Stomach (tissue), 8 donors: ENCODE measurements at regions not wholly inside any gene's neighbourhood (a gene's known extent, or its start where the extent isn't known, plus 50 kb on each side); places are given as distances from the start of the nearest gene placed in this dataset.

ENCODE experiments used
- DNase-seq, 2 donors: peaks; one replicate each; pipeline versions ENCODE4 v3.0.0 to v3.0.0-alpha.2; 2013 to 2019
- H3K27ac ChIP-seq, 5 donors: fragments of 200-600 bp in 4 of 5; sonication (generic) in 4 of 5; one replicate each; pipeline ENCODE4 v1.5.1; 2013 to 2019; ENCODE audit warnings: mild to moderate bottlenecking in 1 of 5, moderate library complexity in 1 of 5
- H3K27me3 ChIP-seq, 3 donors: fragments of 200-600 bp; sonication (generic); one replicate each; pipeline ENCODE4 v1.5.1; 2017 to 2019; ENCODE audit warnings: mixed run types in 1 of 3
- H3K36me3 ChIP-seq, 4 donors: fragments of 200-600 bp; sonication (generic); 1 replicate in 3 of 4; 2 replicates in 1 of 4; pipeline ENCODE4 v1.5.1; 2016 to 2019
- H3K4me1 ChIP-seq, 4 donors: fragments of 200-600 bp; sonication (generic); one replicate each; pipeline ENCODE4 v1.5.1; 2016 to 2019
- H3K4me3 ChIP-seq, 4 donors: fragments of 200-600 bp; sonication (generic) in 3 of 4; one replicate each; pipeline ENCODE4 v1.5.1; 2016 to 2019; ENCODE audit warnings: mild to moderate bottlenecking in 1 of 4
- H3K9me3 ChIP-seq, 4 donors: fragments of 200-600 bp; sonication (generic); one replicate each; pipeline ENCODE4 v1.5.1; 2016 to 2019
- CTCF ChIP-seq, 7 experiments: fragments of 450-650 bp in 4 of 7; fragments of 200-600 bp in 3 of 7; sonication (generic) in 3 of 7; IDR thresholded peaks; one replicate each; pipeline ENCODE4 v1.5.1; 2016 to 2019; ENCODE audit warnings: antibody characterized with exemption in 7 of 7, control low read depth in 2 of 7, mild to moderate bottlenecking in 1 of 7
- EP300 ChIP-seq: sonication (generic); formaldehyde crosslinking; IDR thresholded peaks from one replicate; pipeline ENCODE4 v1.6.1; 2017; ENCODE audit warnings: antibody characterized with exemption
- POLR2A ChIP-seq, 4 donors: fragments of 450-650 bp; IDR thresholded peaks; one replicate each; pipeline ENCODE4 v1.6.1; 2016; ENCODE audit warnings: antibody characterized with exemption in 4 of 4, control low read depth in 2 of 4, mild to moderate bottlenecking in 1 of 4, moderate library complexity in 1 of 4
- POLR2AphosphoS5 ChIP-seq, 3 donors: sonication (generic); formaldehyde crosslinking; IDR thresholded peaks; one replicate each; pipeline ENCODE4 v1.6.1; 2016; ENCODE audit warnings: antibody characterized with exemption in 3 of 3
- WGBS, 5 donors: extraction: QIAGEN DNeasy Blood & Tissue Kit in 3 of 5; methylation state at CpG; one replicate each; pipeline versions ENCODE4 v1.1.5 to v1.1.7; 2013 to 2018; 5-methylcytosine and 5-hydroxymethylcytosine counted together
- intact Hi-C: fragments of 100-400 bp; cut with DNase I; formaldehyde crosslinking; loops from one replicate; pipeline ENCODE4 v1.15.1; 2023; ENCODE audit warnings: low total_unique reads
- donor health status: healthy with polysubstance abuse.
- donor health status: Bipolar disorder and iron deficiency.
- donor health status: healthy.

DNA sequence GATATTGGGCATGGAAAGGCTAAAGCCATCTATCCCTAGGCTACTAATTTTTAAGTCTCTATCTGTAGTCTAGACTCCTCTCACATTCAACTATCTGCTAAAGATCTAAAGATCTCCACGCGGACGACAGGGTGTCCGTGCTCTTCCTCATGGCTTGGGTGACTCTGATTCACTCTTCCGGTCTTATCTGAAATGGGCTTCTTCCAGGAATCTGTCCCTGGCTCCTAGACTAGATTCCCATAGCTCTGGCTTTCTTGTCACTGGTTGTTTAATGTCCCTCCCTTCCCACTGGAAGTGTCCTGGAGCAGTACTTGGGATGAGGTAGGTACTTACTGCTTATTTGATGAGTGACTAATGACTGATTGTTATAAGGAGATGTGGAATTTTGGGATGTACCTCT, 62.0 kb upstream of the PODXL start:
- no peak for TF ChIP-seq POLR2A (IDR thresholded peaks at IDR 0.05)
- TF ChIP-seq EP300: no peak
- TF ChIP-seq CTCF (IDR thresholded peaks at IDR 0.05): no peak
- no peak for TF ChIP-seq POLR2AphosphoS5 (IDR thresholded peaks at IDR 0.05)
- no peaks in the 10 kb centered on the region for H3K4me1 ChIP-seq
- H3K9me3 ChIP-seq: no peaks in the 10 kb centered on the region
- H3K36me3 ChIP-seq: no peaks in the 10 kb centered on the region
- intact Hi-C loops: no loop called here
- no peak for DNase-seq
- WGBS, 5 donors: 59 to 84% (median 79%) methylated on average over 5 of the region's 5 CpGs
- H3K4me3 ChIP-seq: no peak overlapping the region
- no peaks in the 10 kb centered on the region for H3K27me3 ChIP-seq
- no peak overlapping the region for H3K27ac ChIP-seq

DNA sequence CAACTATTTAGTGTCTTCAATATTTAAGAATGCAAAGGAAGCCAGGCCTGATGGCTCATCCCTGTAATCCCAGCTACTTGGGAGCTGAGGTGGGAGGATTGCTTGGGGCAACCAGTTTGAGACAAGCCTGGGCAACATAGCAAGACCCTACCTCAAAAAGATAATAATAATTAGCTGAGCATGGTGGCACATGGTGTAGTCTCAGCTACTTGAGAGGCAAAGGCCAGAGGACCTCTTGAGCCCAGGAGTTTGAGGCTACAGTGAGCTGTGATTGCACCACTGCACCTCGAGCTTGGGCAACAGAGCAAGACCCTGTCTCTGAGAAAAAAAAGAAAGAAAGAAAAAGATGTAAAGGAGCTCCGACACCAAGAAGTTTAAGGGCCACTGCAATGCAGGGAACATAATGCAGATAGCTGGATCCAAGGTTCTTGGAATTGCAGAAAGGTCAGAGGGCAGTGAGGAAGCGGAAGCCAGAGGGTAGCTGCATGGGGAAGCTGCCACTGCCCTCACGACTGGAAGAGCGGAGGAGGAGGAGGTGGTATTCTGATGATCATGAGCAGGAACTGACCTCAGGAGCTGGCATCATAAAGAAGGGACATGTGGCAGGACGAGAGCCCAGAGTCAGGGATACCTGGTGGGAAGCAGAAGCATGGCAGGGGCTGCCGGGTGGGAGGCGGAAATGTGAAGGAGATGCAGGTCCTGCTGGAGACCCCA, 60.2 kb upstream of the PODXL start:
- no peak overlapping the region for H3K27ac ChIP-seq
- H3K4me3 ChIP-seq: no peak overlapping the region
- H3K4me1 ChIP-seq: no peaks in the 10 kb centered on the region
- intact Hi-C loops: no loop called here
- no peaks in the 10 kb centered on the region for H3K36me3 ChIP-seq
- H3K9me3 ChIP-seq: no peaks in the 10 kb centered on the region
- WGBS, 5 donors: 84 to 89% (median 85%) methylated on average over 8 of the region's 8 CpGs
- H3K27me3 ChIP-seq: no peaks in the 10 kb centered on the region
- TF ChIP-seq CTCF (IDR thresholded peaks at IDR 0.05): no peak
- no peak for TF ChIP-seq EP300
- TF ChIP-seq POLR2A (IDR thresholded peaks at IDR 0.05): no peak
- TF ChIP-seq POLR2AphosphoS5 (IDR thresholded peaks at IDR 0.05): no peak
- no peak for DNase-seq

DNA sequence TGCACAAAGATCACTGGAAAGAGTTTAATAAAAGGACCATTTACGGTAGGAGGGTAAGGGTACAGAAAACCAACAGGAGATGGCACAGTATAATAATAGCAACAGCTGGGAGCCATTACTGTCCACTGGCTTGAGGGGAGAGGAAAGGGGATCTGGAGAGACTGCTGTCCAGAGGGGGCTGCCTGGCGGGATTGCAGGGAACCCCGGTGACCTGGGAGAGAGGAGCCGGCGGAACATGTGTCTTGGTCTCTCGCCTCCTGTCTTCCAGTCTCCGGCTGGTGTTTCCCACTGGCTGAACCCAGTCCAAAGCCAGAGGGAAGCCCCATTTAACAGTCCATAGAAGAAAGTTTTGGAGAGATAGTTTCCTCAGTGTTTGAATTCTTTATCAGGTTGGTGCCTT, 57.5 kb upstream of the PODXL start:
- WGBS, 5 donors: 79 to 93% (median 81%) methylated on average over 7 of the region's 7 CpGs
- DNase-seq: no peak

DNA sequence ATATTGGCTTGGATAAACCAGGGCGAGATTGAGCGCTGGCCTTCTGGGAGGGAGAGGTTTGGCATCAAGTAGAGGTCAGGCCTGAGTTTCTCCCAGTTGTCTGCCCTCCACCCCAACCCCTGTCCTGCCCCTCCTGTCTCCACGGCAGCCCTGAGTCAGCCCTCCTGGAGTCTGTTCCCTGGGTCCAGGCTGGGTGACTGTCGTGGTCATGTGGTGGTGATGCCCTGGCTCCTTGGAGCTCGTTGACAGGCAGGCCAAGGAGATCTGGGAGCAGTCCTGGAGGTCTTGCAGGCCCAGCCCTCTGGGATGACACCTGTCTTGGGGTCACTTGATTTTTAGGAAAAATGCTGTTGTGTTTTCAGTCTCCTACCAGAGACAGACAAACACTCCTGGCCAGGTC, 53.6 kb upstream of the PODXL start:
- intact Hi-C loops: no loop called here
- Histone ChIP-seq H3K4me1 (no peaks in the 10 kb centered on the region), H3K27ac (no peak overlapping the region), H3K36me3 (no peaks in the 10 kb centered on the region), H3K4me3 (no peak overlapping the region), H3K27me3 (peaks cover 0 to 32% (median 0%) of the 10 kb centered on the region in 3 donors), H3K9me3 (no peaks in the 10 kb centered on the region)
- TF ChIP-seq EP300: no peak
- TF ChIP-seq POLR2AphosphoS5 (IDR thresholded peaks at IDR 0.05): no peak
- TF ChIP-seq POLR2A (IDR thresholded peaks at IDR 0.05): no peak
- no peak for TF ChIP-seq CTCF (IDR thresholded peaks at IDR 0.05)
- no peak for DNase-seq
- 79 to 91% (median 82%) methylated on average over 4 to 5 of the region's 5 CpGs for WGBS, 5 donors

More for the DNA sequence above, 57.5 kb upstream of the PODXL start:
- intact Hi-C loops: no loop called here
- no peaks in the 10 kb centered on the region for H3K27me3 ChIP-seq
- no peaks in the 10 kb centered on the region for H3K4me1 ChIP-seq
- H3K9me3 ChIP-seq: no peaks in the 10 kb centered on the region
- H3K27ac ChIP-seq: no peak overlapping the region
- TF ChIP-seq POLR2AphosphoS5 (IDR thresholded peaks at IDR 0.05): no peak
- no peak for TF ChIP-seq POLR2A (IDR thresholded peaks at IDR 0.05)
- no peak for TF ChIP-seq CTCF (IDR thresholded peaks at IDR 0.05)
- H3K4me3 ChIP-seq: no peak overlapping the region
- H3K36me3 ChIP-seq: no peaks in the 10 kb centered on the region
